ENCODE measurements at regions not wholly inside any gene's neighbourhood (a gene's known extent, or its start where the extent isn't known, plus 50 kb on each side); places are given as distances from the start of the nearest gene placed in this dataset.

DNA sequence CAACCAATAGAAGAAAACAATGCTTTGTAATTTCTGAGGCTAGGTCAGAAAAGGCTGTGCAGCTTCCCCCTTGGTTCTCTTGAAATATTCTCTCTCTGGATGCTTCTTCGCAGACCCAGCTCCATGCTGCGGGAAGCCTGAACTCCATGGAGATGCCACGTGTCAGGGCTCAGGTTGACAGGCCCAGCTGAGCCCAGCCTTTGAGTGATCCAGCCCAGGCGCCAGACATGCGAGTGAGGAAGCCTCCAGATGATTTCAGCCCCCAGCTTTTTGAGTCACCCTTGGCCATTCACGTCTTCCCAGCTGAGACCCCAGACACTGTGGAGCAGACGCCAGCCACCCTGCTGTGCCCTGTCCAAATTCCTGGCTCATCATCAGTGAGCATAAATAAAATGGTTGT is 378.4 kb upstream of the NRP1 start:
- no peak for DNase-seq
- WGBS, 2 donors: 91 to 92% methylated on average over 7 of the region's 7 CpGs
- Histone ChIP-seq H3K36me3 (no peaks in the 10 kb centered on the region), H3K27ac (no peak overlapping the region), H3K27me3 (no peaks in the 10 kb centered on the region), H3K4me3 (no peak overlapping the region), H3K9me3 (no peaks in the 10 kb centered on the region), H3K4me1 (no peaks in the 10 kb centered on the region)
- TF ChIP-seq EP300 (IDR thresholded peaks at IDR 0.05) (no peak), POLR2AphosphoS5 (IDR thresholded peaks at IDR 0.05) (no peak), POLR2A (IDR thresholded peaks at IDR 0.05) (no peak)
- TF ChIP-seq, protein P1, sequence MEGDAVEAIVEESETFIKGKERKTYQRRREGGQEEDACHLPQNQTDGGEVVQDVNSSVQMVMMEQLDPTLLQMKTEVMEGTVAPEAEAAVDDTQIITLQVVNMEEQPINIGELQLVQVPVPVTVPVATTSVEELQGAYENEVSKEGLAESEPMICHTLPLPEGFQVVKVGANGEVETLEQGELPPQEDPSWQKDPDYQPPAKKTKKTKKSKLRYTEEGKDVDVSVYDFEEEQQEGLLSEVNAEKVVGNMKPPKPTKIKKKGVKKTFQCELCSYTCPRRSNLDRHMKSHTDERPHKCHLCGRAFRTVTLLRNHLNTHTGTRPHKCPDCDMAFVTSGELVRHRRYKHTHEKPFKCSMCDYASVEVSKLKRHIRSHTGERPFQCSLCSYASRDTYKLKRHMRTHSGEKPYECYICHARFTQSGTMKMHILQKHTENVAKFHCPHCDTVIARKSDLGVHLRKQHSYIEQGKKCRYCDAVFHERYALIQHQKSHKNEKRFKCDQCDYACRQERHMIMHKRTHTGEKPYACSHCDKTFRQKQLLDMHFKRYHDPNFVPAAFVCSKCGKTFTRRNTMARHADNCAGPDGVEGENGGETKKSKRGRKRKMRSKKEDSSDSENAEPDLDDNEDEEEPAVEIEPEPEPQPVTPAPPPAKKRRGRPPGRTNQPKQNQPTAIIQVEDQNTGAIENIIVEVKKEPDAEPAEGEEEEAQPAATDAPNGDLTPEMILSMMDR (IDR thresholded peaks at IDR 0.05): no peak
- intact Hi-C loops (cut with DNase I): no loop called here

DNA sequence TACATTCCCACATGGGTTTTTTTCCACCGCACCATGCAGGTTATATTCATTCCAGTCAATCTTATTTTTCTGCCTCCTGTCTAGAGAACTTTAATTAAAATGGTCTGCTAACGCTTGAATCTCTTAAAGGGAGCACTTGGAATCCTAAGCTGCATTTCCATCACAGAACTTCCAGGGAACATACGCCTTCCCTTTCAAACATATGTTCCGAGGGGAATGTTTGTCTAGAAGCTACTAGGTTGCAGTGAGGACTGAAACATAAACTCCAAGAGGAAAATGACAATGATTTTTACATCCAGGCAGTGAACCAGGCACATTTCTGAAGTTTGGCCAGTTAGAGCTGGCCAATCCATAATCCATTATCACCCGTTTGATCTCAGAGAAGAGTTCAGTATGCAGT is 375.5 kb upstream of the NRP1 start:
- WGBS, 2 donors: 91 to 93% methylated on average over 5 of the region's 5 CpGs
- H3K36me3 ChIP-seq: no peaks in the 10 kb centered on the region
- H3K27ac ChIP-seq: no peak overlapping the region
- TF ChIP-seq, protein P1 (IDR thresholded peaks at IDR 0.05): no peak
- TF ChIP-seq POLR2A (IDR thresholded peaks at IDR 0.05) (no peak), POLR2AphosphoS5 (IDR thresholded peaks at IDR 0.05) (no peak), EP300 (IDR thresholded peaks at IDR 0.05) (no peak)
- H3K4me1 ChIP-seq: no peaks in the 10 kb centered on the region
- DNase-seq: no peak
- no peak overlapping the region for H3K4me3 ChIP-seq
- intact Hi-C loops (cut with DNase I): no loop called here
- no peaks in the 10 kb centered on the region for H3K9me3 ChIP-seq
- H3K27me3 ChIP-seq: no peaks in the 10 kb centered on the region

DNA sequence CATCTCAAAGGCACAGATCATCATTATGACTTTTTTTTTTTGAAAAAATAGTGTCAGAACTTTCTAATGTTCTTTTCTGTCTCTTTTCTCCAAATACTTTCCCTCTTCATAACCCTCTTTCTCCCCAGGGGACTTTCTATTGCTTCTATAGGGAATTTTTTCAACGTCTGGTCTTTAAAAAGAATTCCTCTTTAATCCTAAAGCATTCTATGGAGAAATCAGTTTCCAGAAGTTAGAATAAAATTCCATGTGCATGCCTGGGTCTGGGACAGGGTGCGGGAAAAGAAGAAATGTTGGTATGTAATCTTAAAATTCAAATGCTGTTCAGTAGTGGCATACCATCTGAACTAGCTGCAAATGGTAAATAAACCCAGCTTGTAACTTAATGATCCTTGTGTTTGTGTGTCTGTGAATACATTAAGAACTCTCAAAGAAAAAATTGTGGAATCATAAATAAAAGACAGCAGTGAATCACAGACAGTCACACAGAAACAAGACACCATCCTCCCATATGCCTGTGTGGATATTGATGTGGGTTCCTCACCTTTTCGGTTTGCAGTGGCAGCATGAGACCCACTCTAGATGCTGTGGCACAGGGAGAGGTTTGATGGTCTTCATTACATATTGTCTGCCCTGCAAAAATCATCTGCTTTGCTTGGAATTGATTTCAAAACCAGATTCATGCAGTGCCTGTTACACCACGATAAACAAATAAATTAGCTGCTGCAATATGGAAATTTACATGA is 374.7 kb upstream of the NRP1 start:
- TF ChIP-seq POLR2A (IDR thresholded peaks at IDR 0.05) (no peak), EP300 (IDR thresholded peaks at IDR 0.05) (no peak), POLR2AphosphoS5 (IDR thresholded peaks at IDR 0.05) (no peak)
- TF ChIP-seq, protein P1 (IDR thresholded peaks at IDR 0.05): no peak
- Histone ChIP-seq H3K36me3 (no peaks in the 10 kb centered on the region), H3K4me3 (no peak overlapping the region), H3K27ac (no peak overlapping the region), H3K27me3 (no peaks in the 10 kb centered on the region), H3K4me1 (no peaks in the 10 kb centered on the region), H3K9me3 (no peaks in the 10 kb centered on the region)
- intact Hi-C loops (cut with DNase I): no loop called here
- DNase-seq: no peak
- 82% methylated on average over 4 of the region's 4 CpGs for WGBS, 2 donors

DNA sequence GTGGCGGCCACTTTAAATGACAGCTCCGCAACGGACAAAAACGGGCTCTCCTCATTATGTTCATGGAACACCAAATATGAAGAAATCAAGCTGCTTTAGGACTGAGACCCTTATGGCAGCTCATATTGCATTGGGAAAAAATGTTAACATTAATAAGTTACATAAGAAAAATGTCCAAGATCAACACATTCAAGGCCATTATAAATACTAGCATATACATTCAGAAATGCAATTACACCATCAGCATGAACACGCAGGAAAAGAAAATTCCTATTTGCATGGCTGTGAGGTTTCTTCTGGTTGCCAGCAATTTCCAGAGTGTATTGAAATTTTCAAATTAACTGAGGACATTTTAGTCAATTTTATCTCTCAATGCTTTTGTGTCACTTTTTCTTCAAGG is 374.1 kb upstream of the NRP1 start:
- no peaks in the 10 kb centered on the region for H3K27me3 ChIP-seq
- H3K27ac ChIP-seq: no peak overlapping the region
- H3K4me1 ChIP-seq: no peaks in the 10 kb centered on the region
- no peaks in the 10 kb centered on the region for H3K9me3 ChIP-seq
- no peak for DNase-seq
- intact Hi-C loops (cut with DNase I): no loop called here
- TF ChIP-seq EP300 (IDR thresholded peaks at IDR 0.05) (no peak), POLR2A (IDR thresholded peaks at IDR 0.05) (no peak), POLR2AphosphoS5 (IDR thresholded peaks at IDR 0.05) (no peak)
- TF ChIP-seq, protein P1 (IDR thresholded peaks at IDR 0.05): no peak
- no peaks in the 10 kb centered on the region for H3K36me3 ChIP-seq
- no peak overlapping the region for H3K4me3 ChIP-seq
- WGBS, 2 donors: 93% methylated on average over 5 of the region's 5 CpGs

DNA sequence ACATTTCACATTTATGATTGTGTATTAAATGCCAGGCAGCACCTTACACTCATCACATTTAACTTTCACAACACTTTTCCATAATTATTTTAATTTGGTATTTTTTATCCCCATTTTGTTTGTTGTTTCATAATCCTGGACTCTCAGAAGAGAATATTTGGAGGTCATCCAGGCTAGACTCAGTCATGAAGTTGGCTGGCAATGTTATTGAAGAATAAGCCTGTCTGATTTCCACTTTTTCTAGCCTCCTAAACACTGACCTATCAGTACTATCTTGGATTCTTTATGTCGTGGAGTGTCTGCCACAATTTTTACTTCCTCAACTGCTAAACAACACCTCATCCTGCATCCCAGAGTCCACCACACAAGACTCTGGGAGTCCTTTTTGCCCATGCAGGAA is 372.3 kb upstream of the NRP1 start:
- Histone ChIP-seq H3K4me1 (no peaks in the 10 kb centered on the region), H3K4me3 (no peak overlapping the region), H3K27ac (no peak overlapping the region), H3K27me3 (no peaks in the 10 kb centered on the region), H3K9me3 (no peaks in the 10 kb centered on the region), H3K36me3 (no peaks in the 10 kb centered on the region)
- no peak for TF ChIP-seq POLR2A (IDR thresholded peaks at IDR 0.05)
- intact Hi-C loops (cut with DNase I): no loop called here
- DNase-seq: no peak
- 68 to 78% methylated on average over 1 of the region's 1 CpG for WGBS, 2 donors

All from sigmoid colon (tissue), 6 donors.